ENCODE measurements at regions not wholly inside any gene's neighbourhood (a gene's known extent, or its start where the extent isn't known, plus 50 kb on each side); places are given as distances from the start of the nearest gene placed in this dataset.

DNA sequence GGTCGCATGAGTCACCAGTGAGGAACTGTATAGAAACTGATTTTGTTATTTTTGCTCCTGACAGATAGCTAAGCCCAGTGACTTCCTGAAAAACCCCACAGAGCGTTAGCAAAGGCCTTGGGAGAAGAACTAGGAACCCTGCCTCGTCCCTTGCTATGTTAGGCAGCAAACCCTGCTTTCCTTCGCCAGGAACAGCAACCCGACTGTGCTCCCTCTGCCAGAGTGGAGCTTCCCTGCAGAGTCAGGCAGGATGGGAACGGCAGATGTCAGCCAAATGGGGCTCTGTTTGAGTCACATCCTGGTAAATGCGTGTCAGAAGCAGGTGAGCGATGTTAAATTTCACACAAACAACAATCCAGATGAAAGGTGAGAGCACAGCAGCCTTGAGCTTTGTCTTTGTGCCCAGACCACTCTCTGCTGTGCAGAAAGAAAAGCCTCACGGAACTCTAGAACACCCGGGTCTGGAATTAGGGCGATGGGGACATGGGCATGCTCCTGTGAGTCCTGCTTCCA, 186.6 kb downstream of the ADAMTS15 start:
- TF ChIP-seq, protein P1, sequence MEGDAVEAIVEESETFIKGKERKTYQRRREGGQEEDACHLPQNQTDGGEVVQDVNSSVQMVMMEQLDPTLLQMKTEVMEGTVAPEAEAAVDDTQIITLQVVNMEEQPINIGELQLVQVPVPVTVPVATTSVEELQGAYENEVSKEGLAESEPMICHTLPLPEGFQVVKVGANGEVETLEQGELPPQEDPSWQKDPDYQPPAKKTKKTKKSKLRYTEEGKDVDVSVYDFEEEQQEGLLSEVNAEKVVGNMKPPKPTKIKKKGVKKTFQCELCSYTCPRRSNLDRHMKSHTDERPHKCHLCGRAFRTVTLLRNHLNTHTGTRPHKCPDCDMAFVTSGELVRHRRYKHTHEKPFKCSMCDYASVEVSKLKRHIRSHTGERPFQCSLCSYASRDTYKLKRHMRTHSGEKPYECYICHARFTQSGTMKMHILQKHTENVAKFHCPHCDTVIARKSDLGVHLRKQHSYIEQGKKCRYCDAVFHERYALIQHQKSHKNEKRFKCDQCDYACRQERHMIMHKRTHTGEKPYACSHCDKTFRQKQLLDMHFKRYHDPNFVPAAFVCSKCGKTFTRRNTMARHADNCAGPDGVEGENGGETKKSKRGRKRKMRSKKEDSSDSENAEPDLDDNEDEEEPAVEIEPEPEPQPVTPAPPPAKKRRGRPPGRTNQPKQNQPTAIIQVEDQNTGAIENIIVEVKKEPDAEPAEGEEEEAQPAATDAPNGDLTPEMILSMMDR (IDR thresholded peaks at IDR 0.05 in 4 of 5, conservative IDR thresholded peaks at IDR 0.05 in 1 of 5) = no peak
- TF ChIP-seq POLR2A (IDR thresholded peaks at IDR 0.05) = no peak

Data from gastrocnemius medialis (tissue), 4 donors.